ENCODE measurements at regions not wholly inside any gene's neighbourhood (a gene's known extent, or its start where the extent isn't known, plus 50 kb on each side); places are given as distances from the start of the nearest gene placed in this dataset.

DNA sequence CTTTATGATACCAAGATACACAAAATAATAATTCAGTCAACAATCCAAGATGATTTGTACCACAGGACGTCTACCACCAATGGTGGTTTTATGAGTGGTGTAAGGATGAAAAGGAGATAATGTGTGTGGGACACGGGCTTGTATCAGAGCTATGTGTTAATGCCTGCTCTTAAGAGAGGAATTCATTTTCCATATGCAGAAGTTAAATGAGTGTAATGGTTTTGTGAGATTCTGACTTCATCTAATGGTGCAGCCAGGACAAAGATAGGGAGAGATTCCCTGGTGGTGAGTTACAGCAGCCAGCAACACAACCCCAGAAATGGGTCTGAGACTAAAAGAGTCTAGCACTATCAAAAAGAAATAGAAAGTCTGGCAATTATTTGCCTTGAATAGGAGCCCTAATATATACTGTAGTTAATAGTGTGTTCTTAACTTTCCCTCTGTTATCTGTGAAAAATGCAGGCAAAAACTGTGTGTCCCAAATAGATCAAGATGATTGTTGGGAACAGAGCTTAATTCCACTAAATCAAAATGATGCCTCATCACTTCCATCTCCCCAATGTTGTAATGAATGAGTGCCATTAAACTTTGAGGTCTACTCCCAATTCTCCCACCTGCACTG lies 455.0 kb upstream of the TCF4 start:
- H3K9me3 ChIP-seq: peaks cover 17% of the 10 kb centered on the region
- no peaks in the 10 kb centered on the region for H3K36me3 ChIP-seq (ENCODE audit: low read depth)
- H3K4me3 ChIP-seq: no peak overlapping the region
- intact Hi-C loops (cut with DNase I, micrococcal nuclease): no loop called here
- H3K4me1 ChIP-seq (ENCODE audit: low read depth): no peaks in the 10 kb centered on the region
- ATAC-seq: no peak
- TF ChIP-seq, protein P1, sequence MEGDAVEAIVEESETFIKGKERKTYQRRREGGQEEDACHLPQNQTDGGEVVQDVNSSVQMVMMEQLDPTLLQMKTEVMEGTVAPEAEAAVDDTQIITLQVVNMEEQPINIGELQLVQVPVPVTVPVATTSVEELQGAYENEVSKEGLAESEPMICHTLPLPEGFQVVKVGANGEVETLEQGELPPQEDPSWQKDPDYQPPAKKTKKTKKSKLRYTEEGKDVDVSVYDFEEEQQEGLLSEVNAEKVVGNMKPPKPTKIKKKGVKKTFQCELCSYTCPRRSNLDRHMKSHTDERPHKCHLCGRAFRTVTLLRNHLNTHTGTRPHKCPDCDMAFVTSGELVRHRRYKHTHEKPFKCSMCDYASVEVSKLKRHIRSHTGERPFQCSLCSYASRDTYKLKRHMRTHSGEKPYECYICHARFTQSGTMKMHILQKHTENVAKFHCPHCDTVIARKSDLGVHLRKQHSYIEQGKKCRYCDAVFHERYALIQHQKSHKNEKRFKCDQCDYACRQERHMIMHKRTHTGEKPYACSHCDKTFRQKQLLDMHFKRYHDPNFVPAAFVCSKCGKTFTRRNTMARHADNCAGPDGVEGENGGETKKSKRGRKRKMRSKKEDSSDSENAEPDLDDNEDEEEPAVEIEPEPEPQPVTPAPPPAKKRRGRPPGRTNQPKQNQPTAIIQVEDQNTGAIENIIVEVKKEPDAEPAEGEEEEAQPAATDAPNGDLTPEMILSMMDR (IDR thresholded peaks at IDR 0.05): no peak
- no peak for DNase-seq

DNA sequence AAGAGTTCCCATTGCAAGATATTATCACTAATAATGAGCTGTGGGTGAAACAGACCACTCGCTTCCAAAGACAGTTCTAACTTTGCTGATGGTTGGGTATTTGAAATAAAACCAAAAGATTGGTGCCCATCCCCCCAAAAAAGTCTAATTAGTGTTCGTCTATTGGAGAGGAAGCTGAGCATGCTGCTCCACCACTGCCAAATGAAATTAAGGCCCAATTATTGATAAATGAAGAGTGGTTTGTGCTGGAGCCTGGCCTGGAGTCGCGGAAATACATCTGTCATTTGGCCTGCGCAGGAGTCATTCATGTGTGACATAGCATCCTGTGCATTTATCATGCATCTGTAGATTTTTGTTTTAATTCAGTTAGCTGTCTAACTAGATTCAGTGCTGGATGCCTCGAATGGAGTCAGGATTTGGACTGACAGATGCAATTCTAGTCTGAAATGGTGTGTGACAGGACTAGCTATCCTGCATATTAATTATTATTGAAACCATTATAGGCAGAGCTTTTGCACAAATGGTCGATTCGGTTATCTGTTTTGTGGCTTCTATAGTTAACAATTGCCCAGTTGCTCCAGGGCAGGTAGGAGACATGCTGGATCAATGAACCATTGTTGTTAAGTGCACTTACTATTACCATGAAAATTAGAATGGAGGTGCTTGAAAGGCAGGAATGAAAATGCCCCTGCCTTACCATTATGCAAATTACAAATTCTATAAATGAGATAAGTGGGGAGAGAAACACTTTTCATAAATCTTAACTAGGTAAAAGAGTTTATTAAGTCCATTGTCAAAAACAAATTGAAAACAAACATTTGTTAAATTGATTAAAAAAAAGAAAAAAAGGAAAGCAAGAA lies 450.4 kb upstream of the TCF4 start:
- Histone ChIP-seq H3K4me3 (no peak overlapping the region), H3K36me3 (ENCODE audit: low read depth) (no peaks in the 10 kb centered on the region), H3K4me1 (ENCODE audit: low read depth) (no peaks in the 10 kb centered on the region), H3K9me3 (peaks cover 44% of the 10 kb centered on the region)
- TF ChIP-seq, protein P1 (IDR thresholded peaks at IDR 0.05): no peak
- intact Hi-C loops (cut with DNase I, micrococcal nuclease): no loop called here
- ATAC-seq (no peak), DNase-seq (no peak)

DNA sequence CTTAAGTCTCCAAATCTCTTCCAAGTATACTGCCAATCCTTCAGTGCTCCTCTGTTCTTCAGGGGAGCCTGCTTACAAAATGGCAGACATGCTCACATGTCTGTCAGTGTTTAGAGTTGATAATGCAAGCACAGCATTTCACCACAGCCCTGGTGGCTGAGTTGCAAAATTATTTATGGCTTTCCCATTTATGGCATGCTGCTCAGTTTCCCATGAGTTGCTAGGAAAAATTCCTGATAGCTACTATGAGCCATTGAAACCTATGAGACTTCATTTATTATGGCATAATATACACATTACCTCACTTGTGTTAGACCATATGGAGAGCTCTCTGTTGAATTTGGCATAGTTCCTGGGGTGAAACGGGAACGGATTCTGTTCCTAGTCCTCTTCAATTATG lies 448.7 kb upstream of the TCF4 start:
- DNase-seq (no peak), ATAC-seq (no peak)
- Histone ChIP-seq H3K4me1 (ENCODE audit: low read depth) (no peaks in the 10 kb centered on the region), H3K4me3 (no peak overlapping the region), H3K36me3 (ENCODE audit: low read depth) (no peaks in the 10 kb centered on the region), H3K9me3 (peaks cover 56% of the 10 kb centered on the region)
- TF ChIP-seq, protein P1 (IDR thresholded peaks at IDR 0.05): no peak
- intact Hi-C loops (cut with DNase I, micrococcal nuclease): no loop called here

DNA sequence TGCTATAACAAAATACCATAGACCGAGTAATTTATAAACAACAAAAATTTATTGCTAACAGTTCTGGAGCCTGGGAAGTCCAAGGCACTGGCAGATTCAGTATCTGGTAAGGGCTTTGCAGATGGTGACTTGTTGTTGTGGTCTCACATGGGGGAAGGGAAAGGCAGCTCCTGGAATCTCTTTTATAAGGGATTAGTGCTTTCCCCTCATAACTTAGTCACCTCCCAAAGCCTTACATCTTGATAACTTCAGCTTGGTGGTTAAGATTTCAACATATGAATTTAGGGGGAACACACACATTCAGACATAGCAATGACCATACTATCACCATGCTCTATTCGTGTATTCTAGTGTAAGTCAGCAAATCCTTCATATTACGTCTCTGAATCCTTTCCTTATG lies 447.6 kb upstream of the TCF4 start:
- intact Hi-C loops (cut with DNase I, micrococcal nuclease): no loop called here
- H3K9me3 ChIP-seq: peaks cover 52% of the 10 kb centered on the region
- TF ChIP-seq, protein P1 (IDR thresholded peaks at IDR 0.05): no peak
- no peak overlapping the region for H3K4me3 ChIP-seq
- H3K4me1 ChIP-seq (ENCODE audit: low read depth): no peaks in the 10 kb centered on the region
- no peaks in the 10 kb centered on the region for H3K36me3 ChIP-seq (ENCODE audit: low read depth)
- DNase-seq: no peak
- no peak for ATAC-seq

DNA sequence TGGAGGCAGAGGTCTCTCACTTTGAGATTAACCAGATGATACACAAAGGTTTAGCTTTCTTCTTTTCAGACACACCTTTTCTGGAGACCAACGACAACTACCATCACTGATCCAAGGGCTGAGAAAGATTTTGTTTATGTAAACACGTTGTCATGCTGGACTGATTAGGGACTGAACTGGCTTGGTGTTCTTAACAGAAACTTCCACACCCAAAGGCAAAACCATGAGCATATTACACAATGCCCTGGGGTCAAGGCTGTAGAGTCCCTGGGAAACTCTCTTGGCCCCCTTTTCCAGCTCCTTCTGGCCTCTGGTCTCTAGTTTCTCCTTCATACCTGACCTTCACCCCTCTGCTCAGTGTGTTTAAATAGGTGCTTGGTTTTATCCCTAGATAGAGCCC lies 447.0 kb upstream of the TCF4 start:
- TF ChIP-seq, protein P1 (IDR thresholded peaks at IDR 0.05): no peak
- Histone ChIP-seq H3K4me3 (no peak overlapping the region), H3K36me3 (ENCODE audit: low read depth) (no peaks in the 10 kb centered on the region), H3K4me1 (ENCODE audit: low read depth) (no peaks in the 10 kb centered on the region), H3K9me3 (peaks cover 52% of the 10 kb centered on the region)
- intact Hi-C loops (cut with DNase I, micrococcal nuclease): no loop called here
- ATAC-seq (no peak), DNase-seq (no peak)

Measured in mucosa of descending colon (tissue), 3 donors.